ENCODE measurements at regions not wholly inside any gene's neighbourhood (a gene's known extent, or its start where the extent isn't known, plus 50 kb on each side); places are given as distances from the start of the nearest gene placed in this dataset.

- TF ChIP-seq LRRFIP1 (CRISPR knock-in tag; conservative IDR thresholded peaks at IDR 0.05) (no peak), SKIL (CRISPR knock-in tag; IDR thresholded peaks at IDR 0.05; ENCODE audit: borderline replicate concordance) (no peak), HCFC1 (IDR thresholded peaks at IDR 0.05; ENCODE audit: low read depth, low read length) (no peak), ZNF776 (CRISPR knock-in tag; IDR thresholded peaks at IDR 0.05) (no peak), DMAP1 (CRISPR knock-in tag; IDR thresholded peaks at IDR 0.05) (no peak)
Observed at GRCh38 chr2:851078-851477, 99.6 kb upstream of the SNTG2 start (continued).

- no peak for DNase-seq (ENCODE audit: low spot score)
- FAIRE-seq: no peak
- CTCF ChIA-PET (ENCODE audit: low intra/inter-chr PET ratio, low total read pairs): no interaction called here
- intact Hi-C loops (cut with micrococcal nuclease; ENCODE audit: unreplicated experiment): no loop called here
- Histone ChIP-seq H3K36me3 (replicated peaks in 1 of 2; ENCODE audit: control insufficient read depth in 1 of 2, insufficient read depth in 2 of 2, low read length in 2 of 2) (no peaks in the 10 kb centered on the region), H3K27me3 (ENCODE audit: control insufficient read depth in 1 of 2, insufficient read depth in 2 of 2, low read length in 2 of 2) (peaks cover 9 to 36% of the 10 kb centered on the region in 2 experiments; a peak in 3 of 5 replicates), H3K4me3 (replicated peaks in 1 of 3; ENCODE audit: insufficient read depth in 1 of 3, low read depth in 2 of 3, low read length in 3 of 3) (no peak overlapping the region), H3K27ac (ENCODE audit: extremely low read length, insufficient read depth, low read length) (no peak overlapping the region), H3K79me2 (ENCODE audit: insufficient read depth, low read length) (no peaks in the 10 kb centered on the region), H3K4me2 (ENCODE audit: low read depth, low read length) (no peak overlapping the region), H3K9me3 (ENCODE audit: low read length) (no peaks in the 10 kb centered on the region), H4K20me1 (ENCODE audit: insufficient read depth, low read length) (no peaks in the 10 kb centered on the region), H3K4me1 (ENCODE audit: insufficient read depth, low read length) (no peaks in the 10 kb centered on the region), H3K9ac (ENCODE audit: insufficient read depth, low read depth, low read length) (no peak overlapping the region), H2AFZ (ENCODE audit: low read length) (no peak overlapping the region)
- ATAC-seq: peak; percentile 52
- TF ChIP-seq MAFK (conservative IDR thresholded peaks at IDR 0.05 in 1 of 2, IDR thresholded peaks at IDR 0.05 in 1 of 2; ENCODE audit: low read length in 2 of 2) (peak; percentile 33 to 47; a peak in 2 of 4 replicates), MAFF (IDR thresholded peaks at IDR 0.05; ENCODE audit: low read depth, low read length) (0 out of 2 replicates have a peak, but pooled peaks have one; percentile 1), IRF9 (CRISPR knock-in tag; IDR thresholded peaks at IDR 0.05; ENCODE audit: borderline replicate concordance) (no peak)
- in situ Hi-C loops (cut with HindIII; ENCODE audit: extremely low pct_ligation_motif_present, low pct_unique_long_range_greater_than_20kb): loop anchor here (5.0 kb wide), 1 partner anchor 692 kb away; no protein-coding TSS in a partner anchor
- POLR2A ChIA-PET: no interaction called here
- 25% methylated on average over 5 of the region's 5 CpGs for WGBS (ENCODE audit: low lambda C conversion rate)
- BruUV-seq (replicated peaks): no TSS peak
Observed at GRCh38 chr2:850429-850828, 100.2 kb upstream of the SNTG2 start.
